ENCODE measurements at regions not wholly inside any gene's neighbourhood (a gene's known extent, or its start where the extent isn't known, plus 50 kb on each side); places are given as distances from the start of the nearest gene placed in this dataset.

DNA sequence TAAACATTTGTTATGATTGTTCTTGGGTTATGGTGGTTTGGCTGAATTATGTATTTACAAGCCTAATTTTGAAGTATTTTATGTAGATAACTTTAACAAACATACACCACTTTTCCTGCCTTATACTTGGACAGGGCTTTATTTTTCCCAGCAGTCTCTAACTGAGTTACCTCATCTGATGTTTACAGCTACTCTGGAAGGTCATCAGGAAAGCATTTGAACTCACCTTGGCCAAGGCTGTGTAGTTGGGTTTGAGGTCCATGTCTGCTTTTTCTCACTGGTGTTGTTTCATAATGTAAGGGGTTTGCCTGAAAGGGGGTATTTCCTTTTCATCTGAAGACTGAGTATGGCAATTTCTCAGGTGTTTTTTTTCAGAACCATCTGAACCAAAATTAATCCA is 193.5 kb downstream of the RWDD3 start:
- no peak for TF ChIP-seq EZH2phosphoT487 (IDR thresholded peaks at IDR 0.05; ENCODE audit: low read depth)
- TF ChIP-seq CTCF (IDR thresholded peaks at IDR 0.05; ENCODE audit: low read depth, low read length): no peak
- no peak overlapping the region for H3K9ac ChIP-seq (ENCODE audit: low read length)
- no peaks in the 10 kb centered on the region for H3K36me3 ChIP-seq (replicated peaks; ENCODE audit: low read depth, low read length)
- H4K20me1 ChIP-seq (ENCODE audit: insufficient read depth, low read length): no peaks in the 10 kb centered on the region
- H3K4me1 ChIP-seq (ENCODE audit: low read length): no peaks in the 10 kb centered on the region
- no peak overlapping the region for H2AFZ ChIP-seq (ENCODE audit: low read depth, low read length)
- H3K27ac ChIP-seq (ENCODE audit: low read length): no peak overlapping the region
- H3K79me2 ChIP-seq (ENCODE audit: low read length): no peaks in the 10 kb centered on the region
- H3K9me3 ChIP-seq (ENCODE audit: insufficient read depth, low read length): no peaks in the 10 kb centered on the region
- H3K27me3 ChIP-seq (ENCODE audit: low read depth, low read length): no peaks in the 10 kb centered on the region
- no peak overlapping the region for H3K4me2 ChIP-seq (ENCODE audit: low read length)
- H3K4me3 ChIP-seq (ENCODE audit: low read length): no peak overlapping the region

DNA sequence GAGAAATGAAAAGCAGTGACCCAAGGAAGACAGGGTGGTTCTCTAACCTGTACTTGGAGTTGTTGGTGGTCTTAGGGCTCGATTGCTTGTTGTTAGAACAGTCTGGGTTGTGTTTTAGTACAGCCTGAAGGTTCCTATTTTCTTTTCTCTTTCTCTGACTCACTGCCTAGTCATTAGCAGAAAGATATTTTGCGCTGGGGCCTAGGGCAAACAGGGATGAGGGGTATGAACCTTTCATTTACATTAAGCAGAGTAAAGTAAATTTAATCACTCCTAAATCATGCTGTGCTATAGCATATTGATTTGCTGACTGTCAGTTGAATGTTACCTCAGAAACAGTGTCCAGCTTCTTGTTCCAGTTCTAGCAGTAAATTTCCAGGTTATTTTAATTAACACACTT is 197.2 kb downstream of the RWDD3 start:
- H3K9ac ChIP-seq (ENCODE audit: low read length): no peak overlapping the region
- H3K36me3 ChIP-seq (replicated peaks; ENCODE audit: low read depth, low read length): no peaks in the 10 kb centered on the region
- no peaks in the 10 kb centered on the region for H3K9me3 ChIP-seq (ENCODE audit: insufficient read depth, low read length)
- H3K4me3 ChIP-seq (ENCODE audit: low read length): no peak overlapping the region
- no peaks in the 10 kb centered on the region for H3K79me2 ChIP-seq (ENCODE audit: low read length)
- H3K4me2 ChIP-seq (ENCODE audit: low read length): no peak overlapping the region
- H3K27ac ChIP-seq (ENCODE audit: low read length): no peak overlapping the region
- TF ChIP-seq EZH2phosphoT487 (IDR thresholded peaks at IDR 0.05; ENCODE audit: low read depth) (no peak), CTCF (IDR thresholded peaks at IDR 0.05; ENCODE audit: low read depth, low read length) (no peak)
- H3K4me1 ChIP-seq (ENCODE audit: low read length): no peaks in the 10 kb centered on the region
- H2AFZ ChIP-seq (ENCODE audit: low read depth, low read length): no peak overlapping the region
- no peaks in the 10 kb centered on the region for H3K27me3 ChIP-seq (ENCODE audit: low read depth, low read length)
- H4K20me1 ChIP-seq (ENCODE audit: insufficient read depth, low read length): no peaks in the 10 kb centered on the region

- H3K9ac ChIP-seq (ENCODE audit: low read length): no peak overlapping the region
- no peak overlapping the region for H2AFZ ChIP-seq (ENCODE audit: low read depth, low read length)
- H3K4me1 ChIP-seq (ENCODE audit: low read length): no peaks in the 10 kb centered on the region
- no peaks in the 10 kb centered on the region for H3K27me3 ChIP-seq (ENCODE audit: low read depth, low read length)
- no peaks in the 10 kb centered on the region for H3K9me3 ChIP-seq (ENCODE audit: insufficient read depth, low read length)
- H3K4me3 ChIP-seq (ENCODE audit: low read length): no peak overlapping the region
- H4K20me1 ChIP-seq (ENCODE audit: insufficient read depth, low read length): no peaks in the 10 kb centered on the region
- H3K27ac ChIP-seq (ENCODE audit: low read length): no peak overlapping the region
- no peaks in the 10 kb centered on the region for H3K79me2 ChIP-seq (ENCODE audit: low read length)
- no peak overlapping the region for H3K4me2 ChIP-seq (ENCODE audit: low read length)
- no peaks in the 10 kb centered on the region for H3K36me3 ChIP-seq (replicated peaks; ENCODE audit: low read depth, low read length)
- TF ChIP-seq CTCF (IDR thresholded peaks at IDR 0.05; ENCODE audit: low read depth, low read length): no peak
These were observed 201.6 kb downstream of the RWDD3 start for GRCh38 chr1:95435611-95436010.

DNA sequence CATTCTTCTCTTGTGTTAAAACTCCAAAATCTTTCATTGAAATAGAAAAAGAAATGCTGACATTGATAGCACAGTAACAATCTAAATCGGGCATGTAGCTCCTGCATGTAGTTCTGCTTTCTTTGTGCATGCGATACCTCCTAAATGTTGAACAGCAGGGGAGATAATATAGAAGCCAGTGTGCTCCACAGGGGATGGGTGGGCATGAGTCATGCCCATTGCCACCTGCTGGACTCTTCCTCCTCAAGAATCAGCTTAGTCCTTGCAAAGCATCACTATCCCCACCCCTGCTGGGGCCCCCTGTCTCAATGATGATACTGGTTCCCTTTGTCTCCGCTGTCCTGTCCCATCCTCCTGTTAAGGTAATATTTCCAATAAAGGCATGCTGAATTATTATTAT is 203.0 kb downstream of the RWDD3 start:
- TF ChIP-seq EZH2phosphoT487 (IDR thresholded peaks at IDR 0.05; ENCODE audit: low read depth): no peak
- no peak for TF ChIP-seq CTCF (IDR thresholded peaks at IDR 0.05; ENCODE audit: low read depth, low read length)

More for the DNA sequence above, 203.0 kb downstream of the RWDD3 start:
- Histone ChIP-seq H3K36me3 (replicated peaks; ENCODE audit: low read depth, low read length) (no peaks in the 10 kb centered on the region), H3K79me2 (ENCODE audit: low read length) (no peaks in the 10 kb centered on the region), H3K27me3 (ENCODE audit: low read depth, low read length) (no peaks in the 10 kb centered on the region), H3K9ac (ENCODE audit: low read length) (no peak overlapping the region), H4K20me1 (ENCODE audit: insufficient read depth, low read length) (no peaks in the 10 kb centered on the region), H3K27ac (ENCODE audit: low read length) (no peak overlapping the region), H3K4me1 (ENCODE audit: low read length) (no peaks in the 10 kb centered on the region), H3K4me3 (ENCODE audit: low read length) (no peak overlapping the region), H3K9me3 (ENCODE audit: insufficient read depth, low read length) (no peaks in the 10 kb centered on the region), H3K4me2 (ENCODE audit: low read length) (no peak overlapping the region), H2AFZ (ENCODE audit: low read depth, low read length) (no peak overlapping the region)
